PC-3 (cell line): ENCODE measurements at regions not wholly inside any gene's neighbourhood (a gene's known extent, or its start where the extent isn't known, plus 50 kb on each side); places are given as distances from the start of the nearest gene placed in this dataset.

ENCODE experiments used
- CTCF ChIP-seq: fragments of 300-600 bp; sonication (generic); conservative IDR thresholded peaks from 2 replicates; pipeline ENCODE4 v1.5.1; 2017; ENCODE audit warnings: antibody characterized with exemption, low read depth, mild to moderate bottlenecking, low read length
- EZH2 ChIP-seq: fragments of 300-600 bp; sonication (generic); IDR thresholded peaks from one replicate; pipeline ENCODE4 v1.6.1; 2017; ENCODE audit warnings: antibody characterized with exemption, mild to moderate bottlenecking, low read length; ENCODE audit not compliant: unreplicated experiment

DNA sequence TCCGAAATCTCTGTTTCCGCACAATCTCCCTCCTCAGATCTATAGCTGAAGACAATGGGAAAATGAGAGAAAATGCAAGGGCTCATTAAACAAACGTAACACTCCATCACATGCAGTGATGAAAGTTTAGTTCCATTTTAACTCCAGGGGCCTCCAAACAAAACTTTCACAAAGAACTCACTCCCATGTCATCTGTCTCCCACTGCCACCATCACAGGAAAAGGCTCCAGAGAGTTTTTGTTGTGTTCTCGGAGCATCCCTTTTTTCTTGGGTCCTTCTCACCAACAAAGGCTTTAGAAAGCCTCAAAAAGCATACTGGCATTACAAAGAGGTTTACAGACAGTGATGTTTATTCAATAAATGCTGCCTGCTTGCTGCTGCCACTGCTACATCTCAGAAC is 339.6 kb downstream of the TPBG start:
- no peak for TF ChIP-seq EZH2
- TF ChIP-seq CTCF, result no peak
